GM04503 (cell line): ENCODE measurements at regions not wholly inside any gene's neighbourhood (a gene's known extent, or its start where the extent isn't known, plus 50 kb on each side); places are given as distances from the start of the nearest gene placed in this dataset.
A peak's percentile ranks its signal among the peaks of the same experiment; 100 is the strongest.

Source experiments
- DNase-seq: peaks from one replicate; pipeline ENCODE4 v3.0.0-alpha.2; 2012; ENCODE audit warnings: low read depth

- no peak for DNase-seq
These were observed 168.3 kb downstream of the AREG start for GRCh38 chr4:74613266-74613665.

- no peak for DNase-seq
These were observed 170.5 kb downstream of the AREG start for GRCh38 chr4:74615411-74615810.

GRCh38 chr4:74618166-74618565, 173.2 kb downstream of the AREG start:
- DNase-seq: no peak

GRCh38 chr4:74618659-74619058, 173.7 kb downstream of the AREG start:
- no peak for DNase-seq

GRCh38 chr4:74619931-74620702, 174.2 kb downstream of the BTC start:
- DNase-seq: no peak

- no peak for DNase-seq
These were observed 172.7 kb downstream of the BTC start for GRCh38 chr4:74621616-74622015.

GRCh38 chr4:74623041-74623440, 171.3 kb downstream of the BTC start:
- DNase-seq: no peak

- peak; percentile 45 for DNase-seq
These were observed 169.8 kb downstream of the BTC start for GRCh38 chr4:74624351-74625151.

- no peak for DNase-seq
These were observed 168.3 kb downstream of the BTC start for GRCh38 chr4:74625981-74626380.

GRCh38 chr4:74627093-74627492, 167.2 kb downstream of the BTC start:
- no peak for DNase-seq

GRCh38 chr4:74627504-74627903, 166.8 kb downstream of the BTC start:
- no peak for DNase-seq

GRCh38 chr4:74628852-74629620, 165.3 kb downstream of the BTC start:
- no peak for DNase-seq

GRCh38 chr4:74630551-74630950, 163.8 kb downstream of the BTC start:
- no peak for DNase-seq

GRCh38 chr4:74631338-74631737, 163.0 kb downstream of the BTC start:
- DNase-seq: no peak

GRCh38 chr4:74631988-74632387, 162.3 kb downstream of the BTC start:
- no peak for DNase-seq

- no peak for DNase-seq
These were observed 161.7 kb downstream of the BTC start for GRCh38 chr4:74632634-74633033.

- no peak for DNase-seq
These were observed 159.2 kb downstream of the BTC start for GRCh38 chr4:74635074-74635473.

- no peak for DNase-seq
These were observed 158.7 kb downstream of the BTC start for GRCh38 chr4:74635490-74636123.

- DNase-seq: no peak
These were observed 156.3 kb downstream of the BTC start for GRCh38 chr4:74638001-74638400.

- no peak for DNase-seq
These were observed 155.6 kb downstream of the BTC start for GRCh38 chr4:74638689-74639088.

- DNase-seq: no peak
These were observed 154.0 kb downstream of the BTC start for GRCh38 chr4:74640111-74640903.
